ENCODE measurements at regions not wholly inside any gene's neighbourhood (a gene's known extent, or its start where the extent isn't known, plus 50 kb on each side); places are given as distances from the start of the nearest gene placed in this dataset.

GRCh38 chr2:82538590-82539279 is 1920.3 kb downstream of the SUCLG1 start:
- ATAC-seq = no peak
- DNase-seq (ENCODE audit: low spot score) = no peak
- intact Hi-C loops (cut with DNase I) = no loop called here

- ATAC-seq (no peak), DNase-seq (ENCODE audit: low spot score) (no peak)
- intact Hi-C loops (cut with DNase I) = no loop called here
Measured at GRCh38 chr2:82528288-82528687, 1930.8 kb downstream of the SUCLG1 start.

- no peak for DNase-seq (ENCODE audit: low spot score)
- no peak for ATAC-seq
- intact Hi-C loops (cut with DNase I) = no loop called here
Measured at GRCh38 chr2:82527124-82527523, 1932.0 kb downstream of the SUCLG1 start.

GRCh38 chr2:82526277-82526676 is 1932.8 kb downstream of the SUCLG1 start:
- DNase-seq (ENCODE audit: low spot score) (no peak), ATAC-seq (no peak)
- intact Hi-C loops (cut with DNase I) = no loop called here

GRCh38 chr2:82525744-82526143 is 1933.3 kb downstream of the SUCLG1 start:
- no peak for DNase-seq (ENCODE audit: low spot score)
- intact Hi-C loops (cut with DNase I) = no loop called here
- no peak for ATAC-seq

- ATAC-seq (no peak), DNase-seq (ENCODE audit: low spot score) (no peak)
- intact Hi-C loops (cut with DNase I) = no loop called here
Measured at GRCh38 chr2:82524826-82525225, 1934.3 kb downstream of the SUCLG1 start.

- intact Hi-C loops (cut with DNase I) = no loop called here
- ATAC-seq = no peak
- no peak for DNase-seq (ENCODE audit: low spot score)
Measured at GRCh38 chr2:82511894-82512293, 1947.2 kb downstream of the SUCLG1 start.

GRCh38 chr2:82508702-82509101 is 1950.4 kb downstream of the SUCLG1 start:
- DNase-seq (ENCODE audit: low spot score) = no peak
- no peak for ATAC-seq
- intact Hi-C loops (cut with DNase I) = no loop called here

- DNase-seq (ENCODE audit: low spot score) (no peak), ATAC-seq (no peak)
- intact Hi-C loops (cut with DNase I) = no loop called here
Measured at GRCh38 chr2:82507657-82508056, 1951.4 kb downstream of the SUCLG1 start.

- intact Hi-C loops (cut with DNase I) = no loop called here
- no peak for ATAC-seq
- DNase-seq (ENCODE audit: low spot score) = no peak
Measured at GRCh38 chr2:82501217-82501616, 1957.9 kb downstream of the SUCLG1 start.

GRCh38 chr2:82498777-82499443 is 1960.2 kb downstream of the SUCLG1 start:
- ATAC-seq = no peak
- intact Hi-C loops (cut with DNase I) = no loop called here

GRCh38 chr2:82494739-82495138 is 1964.3 kb downstream of the SUCLG1 start:
- no peak for ATAC-seq
- intact Hi-C loops (cut with DNase I) = no loop called here

More at GRCh38 chr2:82498777-82499443, 1960.2 kb downstream of the SUCLG1 start:
- DNase-seq (ENCODE audit: low spot score) = no peak

GRCh38 chr2:82491591-82491990 is 1967.5 kb downstream of the SUCLG1 start:
- DNase-seq (ENCODE audit: low spot score) (no peak), ATAC-seq (no peak)
- intact Hi-C loops (cut with DNase I) = no loop called here

More at GRCh38 chr2:82494739-82495138, 1964.3 kb downstream of the SUCLG1 start:
- DNase-seq (ENCODE audit: low spot score) = no peak

- ATAC-seq (no peak), DNase-seq (ENCODE audit: low spot score) (no peak)
- intact Hi-C loops (cut with DNase I) = no loop called here
Measured at GRCh38 chr2:82487354-82487753, 1971.7 kb downstream of the SUCLG1 start.

- DNase-seq (ENCODE audit: low spot score) = no peak
- intact Hi-C loops (cut with DNase I) = no loop called here
- no peak for ATAC-seq
Measured at GRCh38 chr2:82485701-82486100, 1973.4 kb downstream of the SUCLG1 start.

GRCh38 chr2:82481207-82481606 is 1977.9 kb downstream of the SUCLG1 start:
- ATAC-seq (no peak), DNase-seq (ENCODE audit: low spot score) (no peak)
- intact Hi-C loops (cut with DNase I) = no loop called here

- intact Hi-C loops (cut with DNase I) = no loop called here
- ATAC-seq = no peak
Measured at GRCh38 chr2:82478641-82479040, 1980.4 kb downstream of the SUCLG1 start.

GRCh38 chr2:82476094-82476493 is 1983.0 kb downstream of the SUCLG1 start:
- ATAC-seq = no peak
- intact Hi-C loops (cut with DNase I) = no loop called here
- DNase-seq (ENCODE audit: low spot score) = no peak

More at GRCh38 chr2:82478641-82479040, 1980.4 kb downstream of the SUCLG1 start:
- DNase-seq (ENCODE audit: low spot score) = no peak

- DNase-seq (ENCODE audit: low spot score) = no peak
- intact Hi-C loops (cut with DNase I) = no loop called here
- no peak for ATAC-seq
Measured at GRCh38 chr2:82428251-82428650, 2030.8 kb downstream of the SUCLG1 start.

- ATAC-seq (no peak), DNase-seq (ENCODE audit: low spot score) (no peak)
- intact Hi-C loops (cut with DNase I) = no loop called here
Measured at GRCh38 chr2:82412021-82412420, 2047.1 kb downstream of the SUCLG1 start.

GRCh38 chr2:82411071-82411470 is 2048.0 kb downstream of the SUCLG1 start:
- intact Hi-C loops (cut with DNase I) = no loop called here
- ATAC-seq = no peak

More at GRCh38 chr2:82411071-82411470, 2048.0 kb downstream of the SUCLG1 start:
- DNase-seq (ENCODE audit: low spot score) = no peak
